Cardiac fibroblast (primary cell): ENCODE measurements at regions not wholly inside any gene's neighbourhood (a gene's known extent, or its start where the extent isn't known, plus 50 kb on each side); places are given as distances from the start of the nearest gene placed in this dataset.

Experiments used
- DNase-seq, 2 donors: peaks; one replicate each; pipeline versions ENCODE4 v3.0.0 to v3.0.0-alpha.2; 2010; ENCODE audit warnings: low read depth in 2 of 2
- H3K4me3 ChIP-seq, 2 donors: replicated peaks in 1 of 2; 1 replicate in 1 of 2; 2 replicates in 1 of 2; pipeline ENCODE4 v1.5.1; 2011; ENCODE audit warnings: low read depth in 2 of 2, low read length in 2 of 2, mild to moderate bottlenecking in 2 of 2, moderate library complexity in 1 of 2
- CTCF ChIP-seq: IDR thresholded peaks from one replicate; pipeline ENCODE4 v1.5.1; 2011; ENCODE audit warnings: low read depth, mild to moderate bottlenecking, low read length, inconsistent platforms

GRCh38 chr16:87226926-87227295, 90.3 kb downstream of the C16orf95 start:
- no peak for TF ChIP-seq CTCF
- H3K4me3 ChIP-seq = no peak overlapping the region
- no peak for DNase-seq

- peak; percentile 80 to 94 for DNase-seq
- no peak for TF ChIP-seq CTCF
- no peak overlapping the region for H3K4me3 ChIP-seq
Observed at GRCh38 chr16:87227296-87227951, 89.8 kb downstream of the C16orf95 start.

GRCh38 chr16:87228363-87228762, 88.8 kb downstream of the C16orf95 start:
- TF ChIP-seq CTCF = no peak
- no peak overlapping the region for H3K4me3 ChIP-seq
- DNase-seq = no peak

GRCh38 chr16:87229230-87230188, 87.7 kb downstream of the C16orf95 start:
- no peak for TF ChIP-seq CTCF
- no peak for DNase-seq

GRCh38 chr16:87230571-87230970, 86.6 kb downstream of the C16orf95 start:
- H3K4me3 ChIP-seq = no peak overlapping the region
- no peak for DNase-seq
- no peak for TF ChIP-seq CTCF

More at GRCh38 chr16:87229230-87230188, 87.7 kb downstream of the C16orf95 start:
- H3K4me3 ChIP-seq = no peak overlapping the region

- no peak for TF ChIP-seq CTCF
- no peak overlapping the region for H3K4me3 ChIP-seq
- no peak for DNase-seq
Observed at GRCh38 chr16:87231295-87231694, 85.9 kb downstream of the C16orf95 start.
